Stomach (tissue), 8 donors: ENCODE measurements at regions not wholly inside any gene's neighbourhood (a gene's known extent, or its start where the extent isn't known, plus 50 kb on each side); places are given as distances from the start of the nearest gene placed in this dataset.

Source experiments
- DNase-seq, 2 donors: peaks; one replicate each; pipeline versions ENCODE4 v3.0.0 to v3.0.0-alpha.2; 2013 to 2019
- H3K27ac ChIP-seq, 5 donors: fragments of 200-600 bp in 4 of 5; sonication (generic) in 4 of 5; one replicate each; pipeline ENCODE4 v1.5.1; 2013 to 2019; ENCODE audit warnings: mild to moderate bottlenecking in 1 of 5, moderate library complexity in 1 of 5
- H3K27me3 ChIP-seq, 3 donors: fragments of 200-600 bp; sonication (generic); one replicate each; pipeline ENCODE4 v1.5.1; 2017 to 2019; ENCODE audit warnings: mixed run types in 1 of 3
- H3K36me3 ChIP-seq, 4 donors: fragments of 200-600 bp; sonication (generic); 1 replicate in 3 of 4; 2 replicates in 1 of 4; pipeline ENCODE4 v1.5.1; 2016 to 2019
- H3K4me1 ChIP-seq, 4 donors: fragments of 200-600 bp; sonication (generic); one replicate each; pipeline ENCODE4 v1.5.1; 2016 to 2019
- H3K4me3 ChIP-seq, 4 donors: fragments of 200-600 bp; sonication (generic) in 3 of 4; one replicate each; pipeline ENCODE4 v1.5.1; 2016 to 2019; ENCODE audit warnings: mild to moderate bottlenecking in 1 of 4
- H3K9me3 ChIP-seq, 4 donors: fragments of 200-600 bp; sonication (generic); one replicate each; pipeline ENCODE4 v1.5.1; 2016 to 2019
- EP300 ChIP-seq: sonication (generic); formaldehyde crosslinking; IDR thresholded peaks from one replicate; pipeline ENCODE4 v1.6.1; 2017; ENCODE audit warnings: antibody characterized with exemption
- POLR2A ChIP-seq, 4 donors: fragments of 450-650 bp; IDR thresholded peaks; one replicate each; pipeline ENCODE4 v1.6.1; 2016; ENCODE audit warnings: antibody characterized with exemption in 4 of 4, control low read depth in 2 of 4, mild to moderate bottlenecking in 1 of 4, moderate library complexity in 1 of 4
- POLR2AphosphoS5 ChIP-seq, 3 donors: sonication (generic); formaldehyde crosslinking; IDR thresholded peaks; one replicate each; pipeline ENCODE4 v1.6.1; 2016; ENCODE audit warnings: antibody characterized with exemption in 3 of 3
- WGBS, 5 donors: extraction: QIAGEN DNeasy Blood & Tissue Kit in 3 of 5; methylation state at CpG; one replicate each; pipeline versions ENCODE4 v1.1.5 to v1.1.7; 2013 to 2018; 5-methylcytosine and 5-hydroxymethylcytosine counted together
- intact Hi-C: fragments of 100-400 bp; cut with DNase I; formaldehyde crosslinking; loops from one replicate; pipeline ENCODE4 v1.15.1; 2023; ENCODE audit warnings: low total_unique reads
- TF ChIP-seq, protein P1 (sequence below), 7 experiments: fragments of 450-650 bp in 4 of 7; fragments of 200-600 bp in 3 of 7; sonication (generic) in 3 of 7; IDR thresholded peaks; one replicate each; pipeline ENCODE4 v1.5.1; 2016 to 2019; ENCODE audit warnings: antibody characterized with exemption in 7 of 7, control low read depth in 2 of 7, mild to moderate bottlenecking in 1 of 7
- donor health status: healthy with polysubstance abuse.
- donor health status: Bipolar disorder and iron deficiency.
- donor health status: healthy.

DNA sequence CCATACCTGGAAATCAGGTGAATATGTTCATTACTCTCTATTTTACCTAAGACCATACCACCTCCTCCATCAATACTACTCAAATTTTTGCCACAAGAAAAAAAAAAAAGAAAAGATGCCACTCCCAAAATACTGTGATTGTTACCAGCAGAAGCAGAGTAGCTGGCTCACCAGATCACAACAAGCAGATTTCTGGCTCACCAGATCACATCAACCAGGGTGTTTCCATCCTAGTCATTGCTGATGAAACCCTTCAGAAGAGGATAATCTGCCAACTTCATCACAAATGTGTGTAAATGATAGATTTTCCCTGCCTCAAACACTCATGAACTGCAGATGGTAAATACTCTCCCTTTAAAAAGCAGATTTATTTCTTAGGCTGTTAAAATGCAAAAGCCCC, 109.7 kb upstream of the NAMPT start:
- Histone ChIP-seq H3K4me1 (no peaks in the 10 kb centered on the region), H3K27ac (no peak overlapping the region), H3K9me3 (no peaks in the 10 kb centered on the region), H3K4me3 (no peak overlapping the region), H3K27me3 (no peaks in the 10 kb centered on the region), H3K36me3 (no peaks in the 10 kb centered on the region)
- TF ChIP-seq, protein P1, sequence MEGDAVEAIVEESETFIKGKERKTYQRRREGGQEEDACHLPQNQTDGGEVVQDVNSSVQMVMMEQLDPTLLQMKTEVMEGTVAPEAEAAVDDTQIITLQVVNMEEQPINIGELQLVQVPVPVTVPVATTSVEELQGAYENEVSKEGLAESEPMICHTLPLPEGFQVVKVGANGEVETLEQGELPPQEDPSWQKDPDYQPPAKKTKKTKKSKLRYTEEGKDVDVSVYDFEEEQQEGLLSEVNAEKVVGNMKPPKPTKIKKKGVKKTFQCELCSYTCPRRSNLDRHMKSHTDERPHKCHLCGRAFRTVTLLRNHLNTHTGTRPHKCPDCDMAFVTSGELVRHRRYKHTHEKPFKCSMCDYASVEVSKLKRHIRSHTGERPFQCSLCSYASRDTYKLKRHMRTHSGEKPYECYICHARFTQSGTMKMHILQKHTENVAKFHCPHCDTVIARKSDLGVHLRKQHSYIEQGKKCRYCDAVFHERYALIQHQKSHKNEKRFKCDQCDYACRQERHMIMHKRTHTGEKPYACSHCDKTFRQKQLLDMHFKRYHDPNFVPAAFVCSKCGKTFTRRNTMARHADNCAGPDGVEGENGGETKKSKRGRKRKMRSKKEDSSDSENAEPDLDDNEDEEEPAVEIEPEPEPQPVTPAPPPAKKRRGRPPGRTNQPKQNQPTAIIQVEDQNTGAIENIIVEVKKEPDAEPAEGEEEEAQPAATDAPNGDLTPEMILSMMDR (IDR thresholded peaks at IDR 0.05) = no peak
- intact Hi-C loops = no loop called here
- no peak for DNase-seq

- no peaks in the 10 kb centered on the region for H3K36me3 ChIP-seq
- H3K27ac ChIP-seq = no peak overlapping the region
- H3K4me3 ChIP-seq = no peak overlapping the region
- no peaks in the 10 kb centered on the region for H3K9me3 ChIP-seq
- intact Hi-C loops = no loop called here
- no peak for TF ChIP-seq EP300
- no peak for TF ChIP-seq POLR2A (IDR thresholded peaks at IDR 0.05)
- TF ChIP-seq, protein P1 (IDR thresholded peaks at IDR 0.05) = no peak
- no peak for TF ChIP-seq POLR2AphosphoS5 (IDR thresholded peaks at IDR 0.05)
- 59 to 69% (median 61%) methylated on average over 6 of the region's 6 CpGs for WGBS, 5 donors
- H3K4me1 ChIP-seq = no peaks in the 10 kb centered on the region
- no peaks in the 10 kb centered on the region for H3K27me3 ChIP-seq
- no peak for DNase-seq
Observed at GRCh38 chr7:106393564-106394251, 108.9 kb upstream of the NAMPT start.

GRCh38 chr7:106392590-106392989, 107.8 kb upstream of the NAMPT start:
- no peak overlapping the region for H3K27ac ChIP-seq
- H3K36me3 ChIP-seq = no peaks in the 10 kb centered on the region
- no peaks in the 10 kb centered on the region for H3K27me3 ChIP-seq
- 38 to 60% (median 52%) methylated on average over 2 of the region's 2 CpGs for WGBS, 5 donors
- TF ChIP-seq, protein P1 (IDR thresholded peaks at IDR 0.05) = no peak
- TF ChIP-seq POLR2AphosphoS5 (IDR thresholded peaks at IDR 0.05) = no peak
- TF ChIP-seq POLR2A (IDR thresholded peaks at IDR 0.05) = no peak
- TF ChIP-seq EP300 = no peak
- H3K4me3 ChIP-seq = no peak overlapping the region
- intact Hi-C loops = no loop called here
- no peaks in the 10 kb centered on the region for H3K4me1 ChIP-seq
- H3K9me3 ChIP-seq = no peaks in the 10 kb centered on the region
- DNase-seq = no peak

DNA sequence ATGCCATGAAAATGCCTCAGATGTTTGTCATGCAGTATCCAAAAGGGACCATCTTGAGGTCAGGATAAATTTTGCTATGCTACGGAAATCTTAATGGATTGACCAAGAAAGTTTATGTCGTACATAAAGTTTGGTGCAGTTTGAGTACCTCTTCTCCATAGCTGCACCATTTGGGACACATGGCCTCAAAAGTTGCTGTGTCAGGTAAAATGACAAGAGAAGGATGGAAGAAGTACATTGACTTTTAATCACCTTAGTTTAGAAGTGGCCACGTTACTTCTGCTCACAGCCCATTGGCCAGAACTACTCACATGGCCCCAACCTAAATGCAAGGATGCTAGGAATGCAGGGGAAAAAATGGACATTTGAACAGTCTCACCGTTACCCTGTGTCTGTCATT, 107.4 kb upstream of the NAMPT start:
- TF ChIP-seq POLR2AphosphoS5 (IDR thresholded peaks at IDR 0.05) (no peak), EP300 (no peak), POLR2A (IDR thresholded peaks at IDR 0.05) (no peak)
- TF ChIP-seq, protein P1 (IDR thresholded peaks at IDR 0.05) = no peak
- no peak for DNase-seq
- WGBS, 5 donors = 75 to 94% (median 89%) methylated on average over 4 of the region's 4 CpGs
- no peaks in the 10 kb centered on the region for H3K9me3 ChIP-seq
- no peaks in the 10 kb centered on the region for H3K27me3 ChIP-seq
- H3K27ac ChIP-seq = no peak overlapping the region
- intact Hi-C loops = no loop called here
- H3K4me3 ChIP-seq = no peak overlapping the region
- H3K36me3 ChIP-seq = no peaks in the 10 kb centered on the region
- no peaks in the 10 kb centered on the region for H3K4me1 ChIP-seq
